OCI-LY7 (cell line): ENCODE measurements at regions not wholly inside any gene's neighbourhood (a gene's known extent, or its start where the extent isn't known, plus 50 kb on each side); places are given as distances from the start of the nearest gene placed in this dataset.

ENCODE experiments used
- BruUV-seq: library from RNA; stranded (reverse); fragments of 400-500 nt; replicated peaks from 2 replicates; lab custom pipeline; 2021; lab: Mats Ljungman, UMichigan
- CTCF ChIA-PET: fragments of 300-600 bp; sonication (Branson Sonifier 250); formaldehyde crosslinking; loops from one replicate; lab custom pipeline; 2022; ENCODE audit warnings: antibody characterized with exemption; ENCODE audit not compliant: unreplicated experiment; lab: Charles Lee
- POLR2A ChIA-PET: fragments of 300-600 bp; sonication (Branson Sonifier 250); formaldehyde crosslinking; loops from one replicate; lab custom pipeline; 2022; ENCODE audit warnings: antibody characterized with exemption; lab: Charles Lee
- DNase-seq: peaks from one replicate; pipeline ENCODE4 v3.0.0-alpha.2; 2015; ENCODE audit warnings: low spot score
- H2AFZ ChIP-seq: fragments of 200-600 bp; sonication (generic), shearing (Covaris generic); 2 replicates; pipeline ENCODE4 v1.6.1; 2014; ENCODE audit warnings: mild to moderate bottlenecking, antibody characterized with exemption, low read length, moderate library complexity
- H3K27ac ChIP-seq: fragments of 200-600 bp; sonication (generic); 2 replicates; pipeline ENCODE4 v1.5.1; 2014; ENCODE audit warnings: mixed run types, low read depth, mild to moderate bottlenecking, moderate library complexity, low read length, inconsistent platforms; ENCODE audit not compliant: poor library complexity, severe bottlenecking
- H3K36me3 ChIP-seq: fragments of 200-600 bp; sonication (generic); 2 replicates; pipeline ENCODE4 v1.6.1; 2014; ENCODE audit warnings: mild to moderate bottlenecking, antibody characterized with exemption, low read length, moderate library complexity, mixed read lengths; ENCODE audit not compliant: insufficient read depth
- H3K4me1 ChIP-seq: fragments of 200-600 bp; sonication (generic); 2 replicates; pipeline ENCODE4 v1.5.1; 2014; ENCODE audit warnings: mild to moderate bottlenecking, low read length; ENCODE audit not compliant: insufficient read depth, poor library complexity, severe bottlenecking
- H3K4me2 ChIP-seq: fragments of 200-600 bp; sonication (generic); 2 replicates; pipeline ENCODE4 v1.6.1; 2014; ENCODE audit warnings: mild to moderate bottlenecking, low read length
- H3K4me3 ChIP-seq: fragments of 200-600 bp; sonication (generic); 2 replicates; pipeline ENCODE4 v1.5.1; 2014; ENCODE audit warnings: mild to moderate bottlenecking, low read depth, low read length; ENCODE audit not compliant: poor library complexity, severe bottlenecking
- H3K79me2 ChIP-seq: fragments of 200-600 bp; sonication (generic); 2 replicates; pipeline ENCODE4 v1.6.1; 2016; ENCODE audit warnings: low read depth, mild to moderate bottlenecking, low read length, moderate library complexity, mixed read lengths; ENCODE audit not compliant: insufficient read depth
- H3K9me2 ChIP-seq: fragments of 200-600 bp; sonication (generic); 2 replicates; pipeline ENCODE4 v1.6.1; 2016; ENCODE audit warnings: mild to moderate bottlenecking, low read length, mixed read lengths; ENCODE audit not compliant: insufficient read depth
- H3K9me3 ChIP-seq: fragments of 200-600 bp; sonication (generic); 2 replicates; pipeline ENCODE4 v1.6.1; 2014; ENCODE audit warnings: mild to moderate bottlenecking, mixed run types, low read length, mixed read lengths
- H4K20me1 ChIP-seq: fragments of 200-600 bp; sonication (generic); 2 replicates; pipeline ENCODE4 v1.6.1; 2014; ENCODE audit warnings: mild to moderate bottlenecking, antibody characterized with exemption, low read length, moderate library complexity, mixed read lengths; ENCODE audit not compliant: insufficient read depth
- CTCF ChIP-seq: fragments of 200-600 bp; sonication (generic); conservative IDR thresholded peaks from 2 replicates; pipeline ENCODE4 v1.5.1; 2014; ENCODE audit warnings: mild to moderate bottlenecking, antibody characterized with exemption, low read length, moderate library complexity, mixed read lengths
- EZH2phosphoT487 ChIP-seq: fragments of 200-600 bp; sonication (generic); IDR thresholded peaks from 2 replicates; pipeline ENCODE4 v1.6.1; 2018; ENCODE audit warnings: low read depth, borderline replicate concordance, mild to moderate bottlenecking, mixed run types, antibody characterized with exemption, low read length, moderate library complexity, mixed read lengths
- intact Hi-C: fragments of 100-400 bp; cut with micrococcal nuclease; formaldehyde crosslinking; loops from one replicate; pipeline ENCODE4 v1.10.0; 2022; ENCODE audit not compliant: unreplicated experiment

- no peak for DNase-seq
- Histone ChIP-seq H4K20me1 (no peaks in the 10 kb centered on the region), H2AFZ (no peak overlapping the region), H3K4me1 (no peaks in the 10 kb centered on the region), H3K9me2 (no peaks in the 10 kb centered on the region), H3K27ac (no peak overlapping the region), H3K4me2 (no peak overlapping the region), H3K9me3 (no peaks in the 10 kb centered on the region), H3K79me2 (no peaks in the 10 kb centered on the region), H3K36me3 (no peaks in the 10 kb centered on the region), H3K4me3 (no peak overlapping the region)
- BruUV-seq = no TSS peak
- TF ChIP-seq EZH2phosphoT487 (no peak), CTCF (no peak)
- CTCF ChIA-PET = no interaction called here
- intact Hi-C loops = no loop called here
- POLR2A ChIA-PET = no interaction called here
These were observed 68.0 kb upstream of the ONECUT1 start for GRCh38 chr15:52857937-52858781.

DNA sequence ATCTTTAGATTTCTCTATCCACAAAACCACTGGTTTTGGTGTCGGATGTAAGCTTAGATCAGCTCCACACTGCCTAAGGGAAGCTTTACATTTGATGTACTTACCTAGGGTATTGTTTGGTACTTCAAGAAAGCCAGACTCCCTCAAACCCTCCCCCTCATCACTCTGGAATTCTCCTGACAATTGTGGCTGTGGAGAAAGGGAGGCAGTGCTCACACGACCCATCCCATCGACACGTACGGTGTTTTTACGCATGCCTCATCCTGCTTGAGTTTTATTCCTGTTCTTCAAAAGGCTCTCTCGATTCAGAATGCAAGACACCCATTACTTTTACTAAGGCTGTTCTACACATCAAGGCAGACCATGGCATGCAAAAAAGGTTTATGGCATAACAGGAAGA, 67.3 kb upstream of the ONECUT1 start:
- Histone ChIP-seq H4K20me1 (no peaks in the 10 kb centered on the region), H3K4me3 (no peak overlapping the region), H3K79me2 (no peaks in the 10 kb centered on the region), H3K36me3 (no peaks in the 10 kb centered on the region), H3K4me2 (no peak overlapping the region), H3K9me2 (no peaks in the 10 kb centered on the region), H3K4me1 (no peaks in the 10 kb centered on the region), H3K27ac (no peak overlapping the region), H2AFZ (no peak overlapping the region), H3K9me3 (no peaks in the 10 kb centered on the region)
- DNase-seq = no peak
- intact Hi-C loops = no loop called here
- CTCF ChIA-PET = no interaction called here
- TF ChIP-seq CTCF = no peak
- no peak for TF ChIP-seq EZH2phosphoT487
- POLR2A ChIA-PET = no interaction called here
- BruUV-seq = no TSS peak

DNA sequence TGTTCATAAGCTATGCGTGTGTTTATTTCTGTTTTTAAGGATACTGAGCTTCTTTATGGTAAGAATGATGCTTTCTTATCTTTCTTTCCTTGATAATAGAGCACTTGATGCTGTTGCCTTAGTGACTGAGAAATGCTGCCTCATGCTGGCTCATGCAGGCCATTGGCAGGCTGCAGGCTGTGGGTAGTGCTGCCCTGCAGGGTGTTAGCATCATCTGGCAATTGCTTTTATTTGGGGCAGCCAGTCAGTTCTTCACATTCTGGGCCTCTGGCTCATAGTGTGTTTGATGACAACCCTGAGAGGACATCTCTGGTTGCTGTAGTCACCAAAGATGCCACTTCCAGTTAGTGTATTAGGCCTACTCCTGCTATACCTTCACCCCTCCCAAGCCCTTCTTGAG, 66.2 kb upstream of the ONECUT1 start:
- Histone ChIP-seq H3K4me3 (no peak overlapping the region), H2AFZ (no peak overlapping the region), H3K36me3 (no peaks in the 10 kb centered on the region), H3K79me2 (no peaks in the 10 kb centered on the region), H3K4me1 (no peaks in the 10 kb centered on the region), H3K4me2 (no peak overlapping the region), H3K27ac (no peak overlapping the region), H4K20me1 (no peaks in the 10 kb centered on the region), H3K9me2 (no peaks in the 10 kb centered on the region), H3K9me3 (no peaks in the 10 kb centered on the region)
- CTCF ChIA-PET = no interaction called here
- no TSS peak for BruUV-seq
- no peak for DNase-seq
- TF ChIP-seq EZH2phosphoT487 (no peak), CTCF (no peak)
- intact Hi-C loops = no loop called here
- POLR2A ChIA-PET = interaction anchor here (0.6 to 0.7 kb wide), 3 partner anchors 30 to 877 kb away, joined by 3 read pairs; no protein-coding TSS in a partner anchor
